ENCODE measurements at regions not wholly inside any gene's neighbourhood (a gene's known extent, or its start where the extent isn't known, plus 50 kb on each side); places are given as distances from the start of the nearest gene placed in this dataset.

GRCh38 chr12:126912111-126912510 is 1354.9 kb upstream of the TMEM132C start:
- no peak for TF ChIP-seq CTCF (conservative IDR thresholded peaks at IDR 0.05; ENCODE audit: low read depth, low read length)
- no peak for DNase-seq (ENCODE audit: low read depth)
- no peak overlapping the region for H3K4me3 ChIP-seq (ENCODE audit: low read depth, low read length)

GRCh38 chr12:126914170-126914793 is 1352.7 kb upstream of the TMEM132C start:
- H3K4me3 ChIP-seq (ENCODE audit: low read depth, low read length): no peak overlapping the region
- no peak for DNase-seq (ENCODE audit: low read depth)
- TF ChIP-seq CTCF (conservative IDR thresholded peaks at IDR 0.05; ENCODE audit: low read depth, low read length): no peak

- DNase-seq (ENCODE audit: low read depth): no peak
- no peak overlapping the region for H3K4me3 ChIP-seq (ENCODE audit: low read depth, low read length)
- no peak for TF ChIP-seq CTCF (conservative IDR thresholded peaks at IDR 0.05; ENCODE audit: low read depth, low read length)
Observed at GRCh38 chr12:126915309-126915708, 1351.7 kb upstream of the TMEM132C start.

GRCh38 chr12:126926023-126926594 is 1340.9 kb upstream of the TMEM132C start:
- no peak overlapping the region for H3K4me3 ChIP-seq (ENCODE audit: low read depth, low read length)
- no peak for TF ChIP-seq CTCF (conservative IDR thresholded peaks at IDR 0.05; ENCODE audit: low read depth, low read length)
- DNase-seq (ENCODE audit: low read depth): no peak

- no peak overlapping the region for H3K4me3 ChIP-seq (ENCODE audit: low read depth, low read length)
- DNase-seq (ENCODE audit: low read depth): no peak
- TF ChIP-seq CTCF (conservative IDR thresholded peaks at IDR 0.05; ENCODE audit: low read depth, low read length): no peak
Observed at GRCh38 chr12:126930234-126930633, 1336.7 kb upstream of the TMEM132C start.

GRCh38 chr12:126932156-126932555 is 1334.8 kb upstream of the TMEM132C start:
- H3K4me3 ChIP-seq (ENCODE audit: low read depth, low read length): no peak overlapping the region
- TF ChIP-seq CTCF (conservative IDR thresholded peaks at IDR 0.05; ENCODE audit: low read depth, low read length): no peak
- no peak for DNase-seq (ENCODE audit: low read depth)

- H3K4me3 ChIP-seq (ENCODE audit: low read depth, low read length): no peak overlapping the region
Observed at GRCh38 chr12:126935435-126935834, 1331.5 kb upstream of the TMEM132C start.

More at GRCh38 chr12:126935435-126935834, 1331.5 kb upstream of the TMEM132C start:
- no peak for TF ChIP-seq CTCF (conservative IDR thresholded peaks at IDR 0.05; ENCODE audit: low read depth, low read length)
- DNase-seq (ENCODE audit: low read depth): no peak
